ENCODE measurements at regions not wholly inside any gene's neighbourhood (a gene's known extent, or its start where the extent isn't known, plus 50 kb on each side); places are given as distances from the start of the nearest gene placed in this dataset.
"Not testable (repeated sequence)": the region's sequence is repeated elsewhere in the genome, so short reads cannot be mapped to it uniquely, and the experiment has no call there.

GRCh38 chr16:31581065-31581464, 53.4 kb downstream of the AHSP start:
- H3K36me3 ChIP-seq (ENCODE audit: control insufficient read depth in 2 of 2, insufficient read depth in 2 of 2, low read length in 1 of 2); FAIRE-seq; H3K27ac ChIP-seq (ENCODE audit: control insufficient read depth, insufficient read depth); H3K4me2 ChIP-seq (ENCODE audit: control insufficient read depth, insufficient read depth); intact Hi-C loops (cut with micrococcal nuclease; ENCODE audit: unreplicated experiment); BruUV-seq (replicated peaks); DNase-seq (ENCODE audit: low read depth, low spot score); H3K79me2 ChIP-seq (ENCODE audit: control insufficient read depth, insufficient read depth, low read length); H3K27me3 ChIP-seq (replicated peaks in 1 of 2; ENCODE audit: control insufficient read depth in 2 of 2, insufficient read depth in 2 of 2, low read length in 1 of 2); H4K20me1 ChIP-seq (ENCODE audit: control insufficient read depth, insufficient read depth); H2AFZ ChIP-seq (ENCODE audit: control insufficient read depth, low read depth, low read length); RAD21 ChIA-PET (ENCODE audit: unreplicated experiment); SMC1A ChIA-PET (ENCODE audit: uncharacterized antibody, unreplicated experiment); H3K9me3 ChIP-seq (replicated peaks; ENCODE audit: control insufficient read depth, insufficient read depth, low read length); POLR2A ChIA-PET; H3K9ac ChIP-seq (ENCODE audit: control insufficient read depth, insufficient read depth, low read length); H3K4me1 ChIP-seq (ENCODE audit: control insufficient read depth, insufficient read depth, low read length); CTCF ChIA-PET; in situ Hi-C loops (cut with MboI); ATAC-seq; H3K4me3 ChIP-seq: not testable (repeated sequence)
- 0% methylated on average over 2 of the region's 2 CpGs for WGBS (ENCODE audit: insufficient coverage, insufficient replicate concordance, low lambda C conversion rate, missing lambda C conversion rate)

DNA sequence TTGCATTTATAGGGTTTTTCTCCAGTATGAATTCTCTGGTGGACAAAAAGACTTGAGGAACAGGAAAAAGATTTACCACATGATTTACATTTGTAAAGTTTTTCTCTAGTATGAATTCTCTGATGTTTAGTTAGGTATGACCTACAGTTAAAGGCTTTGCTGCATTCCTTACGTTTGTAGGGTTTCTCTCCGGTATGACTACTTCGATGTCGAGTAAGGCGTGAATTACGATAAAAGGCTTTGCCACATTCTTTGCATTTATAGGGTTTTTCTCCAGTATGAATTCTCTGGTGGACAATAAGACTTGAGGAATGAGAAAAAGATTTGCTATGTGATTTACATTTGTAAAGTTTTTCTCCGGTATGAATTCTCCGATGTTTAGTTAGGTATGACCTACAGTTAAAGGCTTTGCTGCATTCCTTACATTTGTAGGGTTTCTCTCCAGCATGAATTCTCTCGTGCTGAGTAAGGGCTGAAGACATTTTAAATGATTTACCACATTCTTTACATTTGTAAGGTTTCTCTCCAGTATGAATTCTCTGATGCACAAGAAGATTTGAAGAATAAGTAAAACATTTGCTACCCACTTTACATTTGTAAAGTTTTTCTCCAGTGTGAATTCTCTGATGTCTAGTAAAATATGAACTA, 74.2 kb downstream of the AHSP start:
- POLR2A ChIA-PET; H3K36me3 ChIP-seq (ENCODE audit: control insufficient read depth in 2 of 2, insufficient read depth in 2 of 2, low read length in 1 of 2); H3K4me2 ChIP-seq (ENCODE audit: control insufficient read depth, insufficient read depth); CTCF ChIA-PET; SMC1A ChIA-PET (ENCODE audit: uncharacterized antibody, unreplicated experiment); RAD21 ChIA-PET (ENCODE audit: unreplicated experiment); H3K9me3 ChIP-seq (replicated peaks; ENCODE audit: control insufficient read depth, insufficient read depth, low read length); H4K20me1 ChIP-seq (ENCODE audit: control insufficient read depth, insufficient read depth); BruUV-seq (replicated peaks); ATAC-seq; H3K9ac ChIP-seq (ENCODE audit: control insufficient read depth, insufficient read depth, low read length); intact Hi-C loops (cut with micrococcal nuclease; ENCODE audit: unreplicated experiment); H3K27ac ChIP-seq (ENCODE audit: control insufficient read depth, insufficient read depth); H3K27me3 ChIP-seq (replicated peaks in 1 of 2; ENCODE audit: control insufficient read depth in 2 of 2, insufficient read depth in 2 of 2, low read length in 1 of 2); H3K4me1 ChIP-seq (ENCODE audit: control insufficient read depth, insufficient read depth, low read length); in situ Hi-C loops (cut with MboI); FAIRE-seq; H3K79me2 ChIP-seq (ENCODE audit: control insufficient read depth, insufficient read depth, low read length); DNase-seq (ENCODE audit: low read depth, low spot score); H2AFZ ChIP-seq (ENCODE audit: control insufficient read depth, low read depth, low read length); H3K4me3 ChIP-seq: not testable (repeated sequence)
- 62% methylated on average over 9 of the region's 9 CpGs for WGBS (ENCODE audit: insufficient coverage, insufficient replicate concordance, low lambda C conversion rate, missing lambda C conversion rate)

- Histone ChIP-seq H3K79me2 (ENCODE audit: control insufficient read depth, insufficient read depth, low read length) (no peaks in the 10 kb centered on the region), H3K4me3 (no peak overlapping the region), H3K4me1 (ENCODE audit: control insufficient read depth, insufficient read depth, low read length) (no peaks in the 10 kb centered on the region), H4K20me1 (ENCODE audit: control insufficient read depth, insufficient read depth) (no peaks in the 10 kb centered on the region), H3K9ac (ENCODE audit: control insufficient read depth, insufficient read depth, low read length) (no peak overlapping the region), H3K9me3 (replicated peaks; ENCODE audit: control insufficient read depth, insufficient read depth, low read length) (no peaks in the 10 kb centered on the region), H3K27ac (ENCODE audit: control insufficient read depth, insufficient read depth) (no peak overlapping the region), H2AFZ (ENCODE audit: control insufficient read depth, low read depth, low read length) (no peak overlapping the region), H3K36me3 (ENCODE audit: control insufficient read depth in 2 of 2, insufficient read depth in 2 of 2, low read length in 1 of 2) (no peaks in the 10 kb centered on the region), H3K27me3 (replicated peaks in 1 of 2; ENCODE audit: control insufficient read depth in 2 of 2, insufficient read depth in 2 of 2, low read length in 1 of 2) (no peaks in the 10 kb centered on the region), H3K4me2 (ENCODE audit: control insufficient read depth, insufficient read depth) (no peak overlapping the region)
- no peak for DNase-seq (ENCODE audit: low read depth, low spot score)
- ChIA-PET POLR2A (no interaction called here), RAD21 (ENCODE audit: unreplicated experiment) (no interaction called here), CTCF (no interaction called here), SMC1A (ENCODE audit: uncharacterized antibody, unreplicated experiment) (no interaction called here)
- intact Hi-C loops (cut with micrococcal nuclease; ENCODE audit: unreplicated experiment), result no loop called here
- FAIRE-seq, result no peak
- in situ Hi-C loops (cut with MboI), result no loop called here
- no peak for ATAC-seq
- no peak for TF ChIP-seq EP300 (IDR thresholded peaks at IDR 0.05; ENCODE audit: borderline replicate concordance in 1 of 2, control insufficient read depth in 1 of 2, low read depth in 2 of 2, low read length in 2 of 2)
- TF ChIP-seq, protein P1, sequence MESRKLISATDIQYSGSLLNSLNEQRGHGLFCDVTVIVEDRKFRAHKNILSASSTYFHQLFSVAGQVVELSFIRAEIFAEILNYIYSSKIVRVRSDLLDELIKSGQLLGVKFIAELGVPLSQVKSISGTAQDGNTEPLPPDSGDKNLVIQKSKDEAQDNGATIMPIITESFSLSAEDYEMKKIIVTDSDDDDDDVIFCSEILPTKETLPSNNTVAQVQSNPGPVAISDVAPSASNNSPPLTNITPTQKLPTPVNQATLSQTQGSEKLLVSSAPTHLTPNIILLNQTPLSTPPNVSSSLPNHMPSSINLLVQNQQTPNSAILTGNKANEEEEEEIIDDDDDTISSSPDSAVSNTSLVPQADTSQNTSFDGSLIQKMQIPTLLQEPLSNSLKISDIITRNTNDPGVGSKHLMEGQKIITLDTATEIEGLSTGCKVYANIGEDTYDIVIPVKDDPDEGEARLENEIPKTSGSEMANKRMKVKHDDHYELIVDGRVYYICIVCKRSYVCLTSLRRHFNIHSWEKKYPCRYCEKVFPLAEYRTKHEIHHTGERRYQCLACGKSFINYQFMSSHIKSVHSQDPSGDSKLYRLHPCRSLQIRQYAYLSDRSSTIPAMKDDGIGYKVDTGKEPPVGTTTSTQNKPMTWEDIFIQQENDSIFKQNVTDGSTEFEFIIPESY (IDR thresholded peaks at IDR 0.05), result no peak
- no peak for TF ChIP-seq IKZF1 (conservative IDR thresholded peaks at IDR 0.05)
- no peak for TF ChIP-seq NRF1 (conservative IDR thresholded peaks at IDR 0.05; ENCODE audit: low read depth, low read length)
- no peak for TF ChIP-seq MTA3 (IDR thresholded peaks at IDR 0.05; ENCODE audit: borderline replicate concordance, low read length)
- no TSS peak for BruUV-seq (replicated peaks)
Measured at GRCh38 chr16:31618130-31618529, 90.4 kb downstream of the AHSP start.

Measured in GM12878 (cell line).